H54 (cell line): ENCODE measurements at regions not wholly inside any gene's neighbourhood (a gene's known extent, or its start where the extent isn't known, plus 50 kb on each side); places are given as distances from the start of the nearest gene placed in this dataset.

Source experiments
- DNase-seq: peaks from one replicate; pipeline ENCODE4 v3.0.0; 2011; ENCODE audit warnings: low spot score, mixed read lengths; ENCODE audit not compliant: insufficient read length
- FAIRE-seq: peaks from 3 replicates; lab custom pipeline; 2011; peaks lifted over from hg19 to GRCh38; lab: Jason Lieb, UNC
- POLR2A ChIP-seq: IDR thresholded peaks from 2 replicates; pipeline ENCODE4 v1.6.1; 2011; ENCODE audit warnings: low read depth, mild to moderate bottlenecking, low read length

DNA sequence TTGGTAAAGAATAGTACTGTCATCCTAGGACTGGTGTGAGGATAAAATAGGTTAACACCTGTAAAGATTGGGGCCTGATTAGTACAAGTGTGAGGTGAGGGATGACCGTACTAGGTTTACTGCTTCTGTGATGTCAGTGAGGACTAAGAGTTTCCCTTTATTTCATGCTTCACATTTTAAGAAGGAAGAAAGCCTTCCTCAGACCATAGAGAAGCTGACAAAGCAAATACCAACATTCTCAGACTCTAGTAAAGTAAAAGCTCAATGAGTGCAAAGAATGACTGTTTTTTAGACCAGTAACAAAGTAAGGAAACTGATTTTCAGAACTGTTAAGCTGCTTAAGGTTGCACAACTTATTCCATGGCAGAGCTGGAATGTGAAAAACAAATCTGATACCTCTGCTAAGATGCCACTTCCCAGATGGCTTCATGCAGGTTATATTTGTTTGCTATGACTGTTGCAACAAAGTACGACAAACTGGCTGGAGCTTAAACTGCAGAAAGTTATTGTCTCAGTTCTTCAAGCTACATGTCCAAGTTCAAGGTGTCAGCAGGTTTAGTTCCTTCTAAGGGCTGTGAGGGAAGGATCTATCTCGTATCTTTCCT, 354.9 kb downstream of the RSL24D1 start:
- TF ChIP-seq POLR2A, result no peak
- DNase-seq, result no peak
- FAIRE-seq, result no peak

GRCh38 chr15:54840621-54841398, 355.9 kb downstream of the RSL24D1 start:
- TF ChIP-seq POLR2A, result no peak
- DNase-seq, result no peak
- no peak for FAIRE-seq

DNA sequence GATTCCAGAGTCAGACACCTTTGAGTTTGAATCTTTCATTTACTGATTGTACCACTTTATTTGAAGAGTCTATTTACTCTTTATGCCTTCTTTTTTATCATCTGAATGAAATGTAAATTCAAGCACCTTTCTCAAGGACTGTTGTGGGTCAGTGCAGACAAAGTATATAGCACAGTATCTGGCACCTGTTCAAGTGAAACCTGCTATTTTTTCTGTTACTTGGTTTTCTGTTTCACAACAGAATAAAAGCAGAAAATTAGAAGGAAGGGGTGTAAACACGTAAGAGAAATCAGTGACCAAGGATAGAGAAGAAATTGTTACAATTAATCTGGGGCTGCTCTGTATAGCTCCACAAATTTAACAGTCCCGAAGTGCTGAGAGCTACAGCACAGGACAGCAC, 357.4 kb downstream of the RSL24D1 start:
- FAIRE-seq (no peak), DNase-seq (no peak)
- TF ChIP-seq POLR2A, result no peak

DNA sequence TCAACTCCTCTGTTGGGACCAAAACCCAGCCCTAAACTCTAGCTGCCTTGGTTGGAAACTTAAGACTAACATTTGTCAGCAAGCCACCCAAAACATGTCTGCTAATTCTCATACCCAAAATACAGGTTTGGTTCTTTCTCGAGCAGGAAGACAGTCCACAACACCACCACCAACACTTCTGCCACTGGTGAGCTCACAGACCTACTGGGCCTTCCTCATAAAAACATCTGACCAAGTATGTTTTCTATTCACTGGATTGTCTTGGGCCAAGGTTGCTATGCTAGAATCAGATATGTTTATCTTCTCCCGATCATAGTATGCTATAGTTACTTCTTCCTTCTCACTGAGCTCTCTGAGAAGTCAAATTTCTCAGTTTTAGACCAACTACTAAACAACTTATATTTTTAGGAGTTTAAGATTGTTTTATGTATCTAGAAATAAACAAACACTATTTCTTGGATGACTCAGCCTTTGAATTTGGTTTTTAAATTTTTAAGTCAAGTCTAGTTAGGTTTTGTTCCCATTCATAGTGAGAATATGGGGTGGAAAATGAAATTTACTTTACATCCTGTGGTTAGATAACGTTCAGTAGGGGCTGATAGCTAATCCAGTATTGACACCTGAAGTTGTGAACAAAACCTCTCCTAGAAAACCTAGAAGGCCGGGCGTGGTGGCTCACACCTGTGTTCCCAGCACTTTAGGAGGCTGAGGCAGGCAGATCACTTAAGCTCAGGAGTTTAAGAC, 360.5 kb downstream of the RSL24D1 start:
- no peak for TF ChIP-seq POLR2A
- no peak for DNase-seq

GRCh38 chr15:54829821-54830220, 366.9 kb downstream of the RSL24D1 start:
- FAIRE-seq, result no peak
- no peak for TF ChIP-seq POLR2A

More for the DNA sequence above, 360.5 kb downstream of the RSL24D1 start:
- FAIRE-seq, result no peak

GRCh38 chr15:54820811-54821210, 375.9 kb downstream of the RSL24D1 start:
- FAIRE-seq, result no peak
- TF ChIP-seq POLR2A, result no peak
- no peak for DNase-seq

More at GRCh38 chr15:54829821-54830220, 366.9 kb downstream of the RSL24D1 start:
- no peak for DNase-seq

- no peak for TF ChIP-seq POLR2A
- no peak for FAIRE-seq
- DNase-seq, result no peak
These were observed 376.6 kb downstream of the RSL24D1 start for GRCh38 chr15:54820098-54820497.

DNA sequence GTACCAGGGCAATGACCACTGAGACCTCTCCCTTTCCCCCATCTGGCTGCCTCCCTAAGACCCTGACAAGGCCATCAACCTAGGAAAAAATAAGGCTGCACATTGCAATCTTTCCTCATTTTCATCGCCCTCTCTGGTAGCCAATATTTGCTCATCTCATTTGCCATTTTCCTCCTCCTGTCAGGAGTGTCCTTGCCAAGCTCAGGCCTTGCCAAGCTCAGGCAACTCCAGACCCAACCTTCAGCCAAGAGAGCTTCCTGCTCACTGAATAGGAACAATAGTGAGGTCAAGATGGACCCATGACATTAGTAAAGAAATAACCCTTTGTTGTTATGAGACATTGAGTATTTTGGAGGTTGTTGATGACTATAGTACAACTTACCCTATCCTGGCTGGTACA, 380.3 kb downstream of the RSL24D1 start:
- no peak for DNase-seq
- TF ChIP-seq POLR2A, result no peak
- no peak for FAIRE-seq

- FAIRE-seq (no peak), DNase-seq (no peak)
- TF ChIP-seq POLR2A, result no peak
These were observed 381.2 kb downstream of the RSL24D1 start for GRCh38 chr15:54815556-54815955.

- DNase-seq (no peak), FAIRE-seq (no peak)
- TF ChIP-seq POLR2A, result no peak
These were observed 384.4 kb downstream of the RSL24D1 start for GRCh38 chr15:54812383-54812782.

DNA sequence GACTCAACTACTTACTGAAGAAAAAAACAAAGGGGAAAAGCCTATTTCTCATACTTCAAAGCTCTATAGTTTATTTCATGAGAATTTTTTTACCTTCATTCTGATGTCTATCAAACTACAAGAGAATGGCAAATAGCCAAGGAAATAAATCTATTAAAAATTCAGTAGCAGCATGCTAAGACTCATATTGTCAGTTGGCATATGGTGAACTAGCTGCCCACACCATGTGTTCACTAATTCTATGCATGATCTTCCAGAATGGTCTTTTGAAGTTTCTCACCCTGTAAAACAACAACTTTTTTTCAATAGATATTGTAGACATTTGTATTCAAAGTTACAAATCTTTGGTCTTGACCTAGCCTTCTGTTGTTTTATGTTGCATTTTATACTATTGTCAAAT, 386.2 kb downstream of the RSL24D1 start:
- DNase-seq, result no peak
- FAIRE-seq, result no peak
- no peak for TF ChIP-seq POLR2A

GRCh38 chr15:54810031-54810430, 386.7 kb downstream of the RSL24D1 start:
- FAIRE-seq (no peak), DNase-seq (no peak)
- no peak for TF ChIP-seq POLR2A

GRCh38 chr15:54808321-54808720, 388.4 kb downstream of the RSL24D1 start:
- no peak for DNase-seq
- no peak for FAIRE-seq
- no peak for TF ChIP-seq POLR2A

GRCh38 chr15:54803987-54804386, 392.8 kb downstream of the RSL24D1 start:
- no peak for DNase-seq
- TF ChIP-seq POLR2A, result no peak
- no peak for FAIRE-seq
